Osteocyte (in vitro differentiated cells): ENCODE measurements at regions not wholly inside any gene's neighbourhood (a gene's known extent, or its start where the extent isn't known, plus 50 kb on each side); places are given as distances from the start of the nearest gene placed in this dataset.

ENCODE experiments used
- DNase-seq: peaks from one replicate; pipeline ENCODE4 v3.0.0; 2021; ENCODE audit warnings: mixed read lengths; ENCODE audit not compliant: unreplicated experiment; ENCODE audit errors: extremely low spot score
- H3K27ac Mint-ChIP-seq: one replicate; pipeline ENCODE4 v1.8.0; 2021; ENCODE audit warnings: mild to moderate bottlenecking, mixed read lengths; ENCODE audit not compliant: unreplicated experiment
- H3K27me3 Mint-ChIP-seq: one replicate; pipeline ENCODE4 v1.8.0; 2021; ENCODE audit warnings: mixed read lengths; ENCODE audit not compliant: unreplicated experiment
- H3K36me3 Mint-ChIP-seq: one replicate; pipeline ENCODE4 v1.8.0; 2021; ENCODE audit warnings: mixed read lengths; ENCODE audit not compliant: unreplicated experiment
- H3K4me1 Mint-ChIP-seq: one replicate; pipeline ENCODE4 v1.8.0; 2021; ENCODE audit warnings: mixed read lengths; ENCODE audit not compliant: unreplicated experiment
- H3K4me3 Mint-ChIP-seq: one replicate; pipeline ENCODE4 v1.8.0; 2021; ENCODE audit warnings: mild to moderate bottlenecking, moderate library complexity, mixed read lengths; ENCODE audit not compliant: unreplicated experiment
- H3K9me3 Mint-ChIP-seq: one replicate; pipeline ENCODE4 v1.8.0; 2021; ENCODE audit warnings: mixed read lengths; ENCODE audit not compliant: unreplicated experiment
- CTCF ChIP-seq: fragments of 200-600 bp; sonication (generic); IDR thresholded peaks from 2 replicates; pipeline ENCODE4 v1.5.0; 2021; ENCODE audit warnings: antibody characterized with exemption, mild to moderate bottlenecking, moderate library complexity

GRCh38 chr13:88857256-88857655 lies 1186.1 kb downstream of the SLITRK5 start:
- H3K4me1 Mint-ChIP-seq: no peaks in the 10 kb centered on the region
- H3K27ac Mint-ChIP-seq: no peak overlapping the region
- H3K27me3 Mint-ChIP-seq: no peaks in the 10 kb centered on the region
- TF ChIP-seq CTCF: no peak
- DNase-seq: no peak
- peaks cover 7% of the 10 kb centered on the region for H3K9me3 Mint-ChIP-seq
- no peak overlapping the region for H3K4me3 Mint-ChIP-seq
- H3K36me3 Mint-ChIP-seq: no peaks in the 10 kb centered on the region

GRCh38 chr13:88862095-88862620 lies 1191.0 kb downstream of the SLITRK5 start:
- Mint-ChIP-seq H3K36me3 (no peaks in the 10 kb centered on the region), H3K9me3 (no peaks in the 10 kb centered on the region), H3K4me3 (no peak overlapping the region), H3K4me1 (no peaks in the 10 kb centered on the region), H3K27me3 (no peaks in the 10 kb centered on the region), H3K27ac (no peak overlapping the region)
- TF ChIP-seq CTCF: no peak
- DNase-seq: no peak

DNA sequence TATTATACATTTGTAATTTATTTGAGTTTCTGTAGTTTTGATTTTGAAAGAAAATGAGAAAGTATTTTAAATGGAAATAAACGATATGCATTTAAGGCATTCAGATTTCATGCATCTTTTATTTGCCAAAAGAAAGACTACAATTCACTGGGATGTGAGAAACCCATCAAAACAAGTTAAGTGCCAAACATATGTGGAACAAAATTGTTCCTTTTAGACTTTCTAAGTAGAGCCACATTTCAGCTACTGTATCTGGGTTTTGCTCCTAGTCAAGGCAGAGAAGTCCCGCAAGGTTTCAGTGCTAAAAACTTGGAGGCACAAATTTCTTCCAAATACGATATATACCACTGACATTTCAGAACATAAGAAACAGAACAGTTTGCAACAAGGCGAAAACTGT lies 1191.9 kb downstream of the SLITRK5 start:
- Mint-ChIP-seq H3K4me1 (no peaks in the 10 kb centered on the region), H3K36me3 (no peaks in the 10 kb centered on the region), H3K27me3 (no peaks in the 10 kb centered on the region), H3K27ac (no peak overlapping the region), H3K4me3 (no peak overlapping the region), H3K9me3 (no peaks in the 10 kb centered on the region)
- no peak for DNase-seq
- no peak for TF ChIP-seq CTCF

GRCh38 chr13:88866195-88866594 lies 1195.0 kb downstream of the SLITRK5 start:
- Mint-ChIP-seq H3K27ac (no peak overlapping the region), H3K4me3 (no peak overlapping the region), H3K36me3 (no peaks in the 10 kb centered on the region), H3K4me1 (no peaks in the 10 kb centered on the region), H3K9me3 (no peaks in the 10 kb centered on the region), H3K27me3 (no peaks in the 10 kb centered on the region)
- no peak for TF ChIP-seq CTCF
- no peak for DNase-seq

DNA sequence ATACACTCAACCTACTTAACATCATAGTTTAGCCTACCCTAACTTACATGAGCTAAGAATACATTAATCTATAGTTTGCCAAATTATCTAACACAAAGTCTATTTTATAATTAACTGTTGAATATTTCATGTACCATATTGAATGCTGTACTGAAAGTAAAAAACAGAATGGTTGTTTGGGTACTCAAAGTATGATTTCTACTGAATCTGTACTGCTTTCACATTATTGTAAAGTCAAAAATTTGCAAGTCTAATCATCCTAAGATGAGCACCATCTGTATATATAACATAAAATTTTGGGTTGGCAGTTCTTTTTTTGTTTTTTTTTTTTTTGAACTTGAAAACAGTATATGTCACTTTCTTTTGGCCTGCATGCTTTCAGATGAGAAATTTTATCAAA lies 1212.6 kb downstream of the SLITRK5 start:
- peaks cover 19% of the 10 kb centered on the region for H3K9me3 Mint-ChIP-seq
- H3K27ac Mint-ChIP-seq: no peak overlapping the region
- DNase-seq: no peak
- no peaks in the 10 kb centered on the region for H3K4me1 Mint-ChIP-seq
- H3K27me3 Mint-ChIP-seq: peaks cover 6% of the 10 kb centered on the region
- no peak overlapping the region for H3K4me3 Mint-ChIP-seq
- H3K36me3 Mint-ChIP-seq: no peaks in the 10 kb centered on the region
- no peak for TF ChIP-seq CTCF
